OCI-M1 (cell line): ENCODE measurements at regions not wholly inside any gene's neighbourhood (a gene's known extent, or its start where the extent isn't known, plus 50 kb on each side); places are given as distances from the start of the nearest gene placed in this dataset.

Experiments used
- DNase-seq: peaks from one replicate; lab custom pipeline; 2025; lab: John Stamatoyannopoulos, UW

GRCh38 chr11:93075782-93076181 is 106.3 kb downstream of the MTNR1B start:
- DNase-seq: no peak

- no peak for DNase-seq
Observed at GRCh38 chr11:93080146-93080759, 110.8 kb downstream of the MTNR1B start.

- no peak for DNase-seq
Observed at GRCh38 chr11:93081694-93082093, 112.2 kb downstream of the MTNR1B start.

- no peak for DNase-seq
Observed at GRCh38 chr11:93082900-93083299, 113.4 kb downstream of the MTNR1B start.

GRCh38 chr11:93084727-93085505 is 112.9 kb downstream of the SLC36A4 start:
- no peak for DNase-seq

GRCh38 chr11:93089474-93090102 is 108.2 kb downstream of the SLC36A4 start:
- peak; percentile 60 for DNase-seq
